Endothelial cell of umbilical vein (primary cell): ENCODE measurements at regions not wholly inside any gene's neighbourhood (a gene's known extent, or its start where the extent isn't known, plus 50 kb on each side); places are given as distances from the start of the nearest gene placed in this dataset.

ENCODE experiments used
- BruUV-seq: library from RNA; stranded (reverse); fragments of 400-500 nt; replicated peaks from 2 replicates; lab custom pipeline; 2021; lab: Mats Ljungman, UMichigan
- CTCF ChIA-PET: fragments of 300-600, 350-600 bp; sonication (Branson Sonifier 250); formaldehyde crosslinking; loops from one replicate; lab custom pipeline; 2021; ENCODE audit warnings: antibody characterized with exemption, inconsistent platforms; lab: Charles Lee
- POLR2A ChIA-PET: fragments of 300-600, 350-600 bp; sonication (Branson Sonifier 250); formaldehyde crosslinking; loops from one replicate; lab custom pipeline; 2021; ENCODE audit warnings: antibody characterized with exemption, inconsistent platforms; lab: Charles Lee
- DNase-seq: peaks from one replicate; pipeline ENCODE4 v3.0.0-alpha.2; 2011; ENCODE audit warnings: low read depth, low spot score
- FAIRE-seq: peaks from 2 replicates; lab custom pipeline; 2011; peaks lifted over from hg19 to GRCh38; lab: Jason Lieb, UNC
- H2AFZ ChIP-seq: 2 replicates; pipeline ENCODE4 v1.6.0; 2012; ENCODE audit warnings: low read depth, low read length, control low read depth, inconsistent platforms
- H3K27ac ChIP-seq: 2 replicates; pipeline ENCODE4 v1.5.1; 2011; ENCODE audit warnings: low read depth, mild to moderate bottlenecking, control low read depth, low read length, moderate library complexity; ENCODE audit not compliant: insufficient read depth
- H3K27me3 ChIP-seq, 2 experiments: 2 replicates each; pipeline versions ENCODE4 v1.6.0 to v1.6.1; 2011; ENCODE audit warnings: low read length in 2 of 2, mixed read lengths in 1 of 2; ENCODE audit not compliant: control insufficient read depth in 2 of 2, insufficient read depth in 2 of 2
- H3K36me3 ChIP-seq, 2 experiments: 2 replicates in 1 of 2; 3 replicates in 1 of 2; pipeline ENCODE4 v1.5.1; 2011; ENCODE audit warnings: low read length in 2 of 2, mild to moderate bottlenecking in 1 of 2, moderate library complexity in 1 of 2; ENCODE audit not compliant: control insufficient read depth in 2 of 2, insufficient read depth in 2 of 2; ENCODE audit errors: extremely low read depth in 1 of 2
- H3K4me1 ChIP-seq: 3 replicates; pipeline ENCODE4 v1.5.1; 2011; ENCODE audit warnings: mild to moderate bottlenecking, low read length; ENCODE audit not compliant: control insufficient read depth, insufficient read depth; ENCODE audit errors: extremely low read depth
- H3K4me2 ChIP-seq: 2 replicates; pipeline ENCODE4 v1.6.1; 2011; ENCODE audit warnings: low read length, control low read depth, mixed read lengths; ENCODE audit not compliant: insufficient read depth
- H3K4me3 ChIP-seq, 3 experiments: fragments of 200-600 bp in 1 of 3; sonication (generic), shearing (Covaris generic) in 1 of 3; replicated peaks in 1 of 3; 2 replicates each; pipeline ENCODE4 v1.5.1; 2011 to 2016; ENCODE audit warnings: control low read depth in 3 of 3, low read length in 3 of 3, mild to moderate bottlenecking in 2 of 3, inconsistent platforms in 1 of 3, low read depth in 1 of 3, moderate library complexity in 1 of 3; ENCODE audit not compliant: insufficient read depth in 1 of 3
- H3K79me2 ChIP-seq: 2 replicates; pipeline ENCODE4 v1.6.0; 2012; ENCODE audit warnings: low read length, inconsistent platforms; ENCODE audit not compliant: control insufficient read depth, insufficient read depth
- H3K9ac ChIP-seq: replicated peaks from 2 replicates; pipeline ENCODE3; 2011; ENCODE audit warnings: low read length, control low read depth; ENCODE audit not compliant: insufficient read depth; ENCODE audit errors: extremely low read depth
- H3K9me1 ChIP-seq: replicated peaks from 3 replicates; pipeline ENCODE4 v1.6.0; 2011; ENCODE audit warnings: mild to moderate bottlenecking, low read length; ENCODE audit not compliant: control insufficient read depth, insufficient read depth; ENCODE audit errors: extremely low read depth
- H3K9me3 ChIP-seq: replicated peaks from 2 replicates; pipeline ENCODE4 v1.5.1; 2012; ENCODE audit warnings: low read length, inconsistent platforms; ENCODE audit not compliant: control insufficient read depth, insufficient read depth
- H4K20me1 ChIP-seq: replicated peaks from 2 replicates; pipeline ENCODE3; 2011; ENCODE audit warnings: mild to moderate bottlenecking, low read length; ENCODE audit not compliant: control insufficient read depth, insufficient read depth; ENCODE audit errors: extremely low read depth
- CTCF ChIP-seq, 2 donors: IDR thresholded peaks; 1 replicate in 1 of 2; 2 replicates in 1 of 2; pipeline ENCODE4 v1.5.1; 2011; ENCODE audit warnings: low read length in 2 of 2, mild to moderate bottlenecking in 2 of 2, moderate library complexity in 2 of 2, control low read depth in 1 of 2, inconsistent platforms in 1 of 2, low read depth in 1 of 2; ENCODE audit not compliant: insufficient read depth in 1 of 2; ENCODE audit errors: extremely low read depth in 1 of 2
- EZH2 ChIP-seq: IDR thresholded peaks from 2 replicates; pipeline ENCODE4 v1.6.1; 2012; ENCODE audit warnings: borderline replicate concordance, low read depth, mild to moderate bottlenecking, moderate library complexity, low read length, inconsistent platforms; ENCODE audit not compliant: severe bottlenecking
- FOS ChIP-seq: IDR thresholded peaks from 2 replicates; pipeline ENCODE4 v1.6.1; 2011; ENCODE audit warnings: mild to moderate bottlenecking, low read length, moderate library complexity, borderline replicate concordance; ENCODE audit not compliant: insufficient read depth
- GATA2 ChIP-seq: IDR thresholded peaks from 2 replicates; pipeline ENCODE4 v1.7.0; 2011; ENCODE audit warnings: low read depth, mild to moderate bottlenecking, moderate library complexity, mixed read lengths, low read length; ENCODE audit not compliant: insufficient read length, insufficient read depth
- JUN ChIP-seq: IDR thresholded peaks from 2 replicates; pipeline ENCODE4 v1.6.1; 2011; ENCODE audit warnings: borderline replicate concordance, low read depth; ENCODE audit not compliant: insufficient read length, insufficient read depth
- MAX ChIP-seq: IDR thresholded peaks from 2 replicates; pipeline ENCODE4 v1.6.1; 2011; ENCODE audit not compliant: insufficient read depth, insufficient read length
- MYC ChIP-seq: IDR thresholded peaks from one replicate; pipeline ENCODE4 v1.6.1; 2011; ENCODE audit warnings: mild to moderate bottlenecking, low read depth, low read length
- POLR2A ChIP-seq: IDR thresholded peaks from 2 replicates; pipeline ENCODE4 v1.6.1; 2012; ENCODE audit warnings: low read depth, mild to moderate bottlenecking, control low read depth, low read length
- POLR2AphosphoS5 ChIP-seq: IDR thresholded peaks from 2 replicates; pipeline ENCODE4 v1.6.1; 2012; ENCODE audit warnings: low read depth, mild to moderate bottlenecking, control low read depth, low read length, moderate library complexity; ENCODE audit not compliant: insufficient read depth
- dilution Hi-C: fragments of 300-500 bp; cut with MboI; formaldehyde crosslinking; loops from one replicate; pipeline ENCODE4 v1.15.0; 2019; ENCODE audit warnings: low sequenced_read_pairs; ENCODE audit not compliant: extremely low pct_ligation_motif_present
- intact Hi-C: fragments of 100-400 bp; cut with micrococcal nuclease; formaldehyde crosslinking; loops from one replicate; pipeline ENCODE4 v1.10.0; 2022

- peaks cover 4% of the 10 kb centered on the region for H3K4me1 ChIP-seq
- H3K27me3 ChIP-seq: no peaks in the 10 kb centered on the region
- H4K20me1 ChIP-seq: no peaks in the 10 kb centered on the region
- no peak overlapping the region for H3K4me2 ChIP-seq
- no peak overlapping the region for H3K4me3 ChIP-seq
- H3K9me1 ChIP-seq: no peaks in the 10 kb centered on the region
- no peak for FAIRE-seq
- CTCF ChIA-PET: no interaction called here
- dilution Hi-C loops (no loop called here), intact Hi-C loops (no loop called here)
- H3K27ac ChIP-seq: no peak overlapping the region
- POLR2A ChIA-PET: no interaction called here
- H3K9me3 ChIP-seq: no peaks in the 10 kb centered on the region
- TF ChIP-seq GATA2: no peak
- no peak for TF ChIP-seq MYC
- TF ChIP-seq FOS: no peak
- no peak for TF ChIP-seq EZH2
- TF ChIP-seq CTCF (IDR thresholded peaks at IDR 0.05; ENCODE audit: extremely low read depth in 1 of 2, insufficient read depth in 1 of 2, low read depth in 1 of 2, low read length in 2 of 2): no peak
- no peak for TF ChIP-seq POLR2AphosphoS5
- no peak for TF ChIP-seq MAX
- no peak for TF ChIP-seq JUN
- TF ChIP-seq POLR2A: no peak
- no peak overlapping the region for H2AFZ ChIP-seq
- no peaks in the 10 kb centered on the region for H3K79me2 ChIP-seq
- DNase-seq: no peak
- H3K36me3 ChIP-seq: no peaks in the 10 kb centered on the region
- no TSS peak for BruUV-seq
- no peak overlapping the region for H3K9ac ChIP-seq
Measured at GRCh38 chr6:163963205-163964120, 548.9 kb downstream of the QKI start.
